Fibroblast of lung (primary cell): ENCODE measurements at regions not wholly inside any gene's neighbourhood (a gene's known extent, or its start where the extent isn't known, plus 50 kb on each side); places are given as distances from the start of the nearest gene placed in this dataset.

ENCODE experiments used
- EZH2 ChIP-seq: IDR thresholded peaks from 2 replicates; pipeline ENCODE4 v1.5.1; 2012; ENCODE audit warnings: low read length, control low read depth, mild to moderate bottlenecking; ENCODE audit errors: missing control alignments
- TF ChIP-seq, protein P1 (sequence below), 2 donors: IDR thresholded peaks in 1 of 2; conservative IDR thresholded peaks in 1 of 2; 1 replicate in 1 of 2; 2 replicates in 1 of 2; pipeline ENCODE4 v1.5.1; 2011 to 2012; ENCODE audit warnings: low read length in 2 of 2, control low read depth in 1 of 2, inconsistent platforms in 1 of 2, low read depth in 1 of 2, mild to moderate bottlenecking in 1 of 2

- TF ChIP-seq, protein P1, sequence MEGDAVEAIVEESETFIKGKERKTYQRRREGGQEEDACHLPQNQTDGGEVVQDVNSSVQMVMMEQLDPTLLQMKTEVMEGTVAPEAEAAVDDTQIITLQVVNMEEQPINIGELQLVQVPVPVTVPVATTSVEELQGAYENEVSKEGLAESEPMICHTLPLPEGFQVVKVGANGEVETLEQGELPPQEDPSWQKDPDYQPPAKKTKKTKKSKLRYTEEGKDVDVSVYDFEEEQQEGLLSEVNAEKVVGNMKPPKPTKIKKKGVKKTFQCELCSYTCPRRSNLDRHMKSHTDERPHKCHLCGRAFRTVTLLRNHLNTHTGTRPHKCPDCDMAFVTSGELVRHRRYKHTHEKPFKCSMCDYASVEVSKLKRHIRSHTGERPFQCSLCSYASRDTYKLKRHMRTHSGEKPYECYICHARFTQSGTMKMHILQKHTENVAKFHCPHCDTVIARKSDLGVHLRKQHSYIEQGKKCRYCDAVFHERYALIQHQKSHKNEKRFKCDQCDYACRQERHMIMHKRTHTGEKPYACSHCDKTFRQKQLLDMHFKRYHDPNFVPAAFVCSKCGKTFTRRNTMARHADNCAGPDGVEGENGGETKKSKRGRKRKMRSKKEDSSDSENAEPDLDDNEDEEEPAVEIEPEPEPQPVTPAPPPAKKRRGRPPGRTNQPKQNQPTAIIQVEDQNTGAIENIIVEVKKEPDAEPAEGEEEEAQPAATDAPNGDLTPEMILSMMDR (conservative IDR thresholded peaks at IDR 0.05 in 1 of 2, IDR thresholded peaks at IDR 0.05 in 1 of 2; ENCODE audit: low read depth in 1 of 2, low read length in 2 of 2) = no peak
- no peak for TF ChIP-seq EZH2
These were observed 313.3 kb downstream of the OSR1 start for GRCh38 chr2:19045151-19045550.
